ENCODE measurements at regions not wholly inside any gene's neighbourhood (a gene's known extent, or its start where the extent isn't known, plus 50 kb on each side); places are given as distances from the start of the nearest gene placed in this dataset.

DNA sequence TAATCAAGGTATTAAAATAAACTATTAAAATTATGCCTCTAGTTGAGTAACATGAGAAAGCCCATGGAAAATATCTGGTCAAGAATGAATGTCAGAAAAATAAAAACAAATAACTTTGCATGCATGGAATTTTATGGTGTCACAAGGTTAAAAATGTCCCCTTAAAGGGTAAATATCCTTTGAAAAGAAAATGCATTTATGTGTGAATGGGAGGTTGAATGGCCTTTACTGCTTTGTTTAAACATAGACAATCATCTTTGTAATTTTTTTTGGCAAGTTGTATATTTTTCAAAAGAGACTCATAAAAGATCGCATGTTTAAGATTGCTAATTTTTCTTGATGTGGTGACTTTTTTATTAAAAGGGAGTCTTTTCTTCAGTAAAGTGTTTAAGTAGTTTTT, 564.2 kb downstream of the NR2F2 start:
- DNase-seq (ENCODE audit: extremely low read depth, low read depth) = no peak
- no peak overlapping the region for H3K4me3 ChIP-seq (replicated peaks; ENCODE audit: low read depth, low read length)
- TF ChIP-seq CTCF (IDR thresholded peaks at IDR 0.05; ENCODE audit: low read depth, low read length, missing control alignments) = no peak

DNA sequence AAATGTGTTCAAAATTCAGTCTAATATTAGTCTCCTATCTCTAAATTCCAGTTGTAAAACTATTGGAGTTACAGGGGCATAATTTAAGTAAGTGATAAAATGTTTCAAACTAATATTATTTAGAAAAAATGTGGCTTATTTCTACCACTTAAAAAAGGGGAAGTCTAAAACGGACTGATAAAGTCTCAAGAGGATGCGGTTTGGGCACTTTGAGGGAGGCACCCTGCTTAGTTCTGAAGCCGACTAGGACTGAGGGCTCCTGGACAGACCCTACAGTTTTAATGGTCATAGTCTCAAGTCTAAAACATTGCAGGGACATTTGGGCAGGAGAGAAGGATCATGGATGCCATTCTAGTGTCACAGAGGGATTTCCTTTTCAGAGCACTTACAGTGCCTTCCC, 566.3 kb downstream of the NR2F2 start:
- DNase-seq (ENCODE audit: extremely low read depth, low read depth) = no peak
- no peak overlapping the region for H3K4me3 ChIP-seq (replicated peaks; ENCODE audit: low read depth, low read length)
- no peak for TF ChIP-seq CTCF (IDR thresholded peaks at IDR 0.05; ENCODE audit: low read depth, low read length, missing control alignments)

DNA sequence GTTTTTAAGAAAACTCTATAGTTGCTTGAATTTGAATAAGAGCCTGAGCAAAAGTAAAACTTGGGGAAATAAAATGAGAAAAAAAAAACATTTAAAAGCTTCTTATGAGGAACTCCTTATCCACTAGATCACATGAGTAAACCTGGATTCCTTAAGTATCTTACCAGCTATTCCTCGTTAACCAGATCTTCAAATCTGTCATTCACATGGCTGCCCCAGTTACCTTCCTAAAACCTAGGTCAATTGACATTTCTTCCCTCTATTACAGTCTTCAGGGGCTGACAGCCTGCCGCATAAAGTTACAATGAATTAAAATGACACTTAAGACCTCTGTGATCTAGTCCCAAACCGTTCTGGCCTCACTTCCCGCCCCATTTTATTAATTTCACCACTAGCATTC, 583.6 kb downstream of the NR2F2 start:
- H3K4me3 ChIP-seq (replicated peaks; ENCODE audit: low read depth, low read length) = no peak overlapping the region
- no peak for TF ChIP-seq CTCF (IDR thresholded peaks at IDR 0.05; ENCODE audit: low read depth, low read length, missing control alignments)
- DNase-seq (ENCODE audit: extremely low read depth, low read depth) = no peak

DNA sequence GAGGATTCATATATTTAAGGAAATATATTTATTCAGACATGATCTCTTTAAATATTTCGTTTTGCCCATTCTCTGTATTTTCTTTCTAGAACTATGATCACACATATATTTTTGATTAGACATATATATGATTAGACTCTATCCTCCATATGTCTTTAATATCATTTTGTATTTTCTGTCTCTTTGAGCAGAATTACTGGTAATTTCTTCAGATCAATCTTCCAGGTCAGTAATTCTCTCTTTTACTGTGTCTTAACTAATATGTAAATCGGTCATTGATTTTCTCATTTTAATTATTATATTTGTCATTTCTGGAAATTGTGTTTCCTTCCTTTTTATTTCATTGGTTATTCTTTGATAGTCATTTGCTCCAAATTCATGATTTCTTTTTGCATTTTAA, 586.2 kb downstream of the NR2F2 start:
- TF ChIP-seq CTCF (IDR thresholded peaks at IDR 0.05; ENCODE audit: low read depth, low read length, missing control alignments) = no peak
- DNase-seq (ENCODE audit: extremely low read depth, low read depth) = no peak
- H3K4me3 ChIP-seq (replicated peaks; ENCODE audit: low read depth, low read length) = no peak overlapping the region

DNA sequence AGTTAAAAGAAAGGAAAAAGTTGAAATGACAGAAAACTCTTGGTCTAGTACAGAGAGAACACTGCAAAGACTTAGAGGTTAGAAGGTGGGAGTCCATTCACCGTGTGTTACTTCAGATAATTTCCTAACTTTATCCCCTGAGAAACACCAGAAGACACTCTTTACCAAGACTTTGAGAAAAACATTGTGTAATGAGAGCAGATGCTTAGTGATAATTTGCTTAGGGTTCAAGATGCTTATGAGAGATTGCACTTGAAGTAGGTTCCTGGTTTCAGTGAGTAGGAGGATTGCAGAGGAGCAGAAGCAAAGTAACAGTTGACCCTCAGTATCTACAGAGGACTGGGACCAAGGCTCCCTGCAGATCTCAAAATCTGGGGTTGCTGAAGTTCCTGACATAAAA, 594.1 kb downstream of the NR2F2 start:
- TF ChIP-seq CTCF (IDR thresholded peaks at IDR 0.05; ENCODE audit: low read depth, low read length, missing control alignments) = no peak
- no peak overlapping the region for H3K4me3 ChIP-seq (replicated peaks; ENCODE audit: low read depth, low read length)
- no peak for DNase-seq (ENCODE audit: extremely low read depth, low read depth)

DNA sequence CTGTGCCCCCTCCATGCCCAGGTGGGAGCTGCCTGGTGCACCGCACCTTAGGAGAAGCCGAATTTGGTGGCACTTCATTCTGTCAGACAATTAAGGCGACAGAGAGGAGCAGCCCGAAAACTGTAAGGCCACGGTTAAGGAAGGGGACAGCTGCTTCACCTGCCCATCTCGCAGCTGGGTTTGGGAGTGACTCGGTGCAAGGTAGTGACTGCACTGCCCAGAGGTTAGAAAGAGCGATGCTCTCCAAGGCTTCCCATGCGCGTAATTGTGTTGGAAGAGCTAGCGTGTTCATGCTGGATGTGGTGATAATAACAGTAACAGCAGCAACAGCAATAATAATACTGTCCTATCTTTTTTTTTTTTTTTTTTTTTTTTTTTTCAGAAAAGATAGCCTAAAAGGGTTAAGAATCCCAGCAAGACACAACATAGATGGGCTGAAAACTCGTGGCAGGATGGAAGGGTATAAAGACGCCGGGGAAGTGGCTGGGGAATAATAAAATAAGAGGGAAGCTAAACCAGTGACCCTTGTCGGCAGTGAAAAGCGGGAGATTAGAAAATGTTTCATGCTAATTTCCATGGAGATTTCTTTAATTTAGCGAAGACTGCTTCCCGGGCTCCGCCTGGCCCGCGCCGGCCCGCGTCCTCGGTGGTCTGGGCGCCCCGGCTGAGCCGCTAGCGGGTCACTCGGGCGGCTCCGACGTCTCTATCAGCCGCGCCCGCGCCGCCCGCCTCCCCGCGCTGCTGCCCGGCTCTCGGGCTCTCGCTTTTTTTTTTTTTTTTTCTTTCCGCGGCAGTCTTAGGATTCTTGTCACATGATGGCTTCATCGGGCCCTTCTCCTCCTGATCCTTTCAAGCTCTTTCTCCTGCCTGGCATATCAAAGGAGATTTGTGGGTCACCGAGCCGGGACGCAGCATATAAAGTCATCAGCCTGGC, 617.1 kb downstream of the NR2F2 start:
- no peak for DNase-seq (ENCODE audit: extremely low read depth, low read depth)
- no peak for TF ChIP-seq CTCF (IDR thresholded peaks at IDR 0.05; ENCODE audit: low read depth, low read length, missing control alignments)
- H3K4me3 ChIP-seq (replicated peaks; ENCODE audit: low read depth, low read length) = no peak overlapping the region

All from HFF-Myc (cell line).